ENCODE measurements at regions not wholly inside any gene's neighbourhood (a gene's known extent, or its start where the extent isn't known, plus 50 kb on each side); places are given as distances from the start of the nearest gene placed in this dataset.

GRCh38 chr2:221005338-221005737 is 566.8 kb downstream of the EPHA4 start:
- TF ChIP-seq CTCF (conservative IDR thresholded peaks at IDR 0.05) = no peak
- no peak overlapping the region for H3K27ac ChIP-seq

- no peak for TF ChIP-seq CTCF (conservative IDR thresholded peaks at IDR 0.05)
- H3K27ac ChIP-seq = no peak overlapping the region
Measured at GRCh38 chr2:221006084-221006483, 566.0 kb downstream of the EPHA4 start.

- TF ChIP-seq CTCF (conservative IDR thresholded peaks at IDR 0.05) = no peak
- no peak overlapping the region for H3K27ac ChIP-seq
Measured at GRCh38 chr2:221016551-221016950, 555.6 kb downstream of the EPHA4 start.

DNA sequence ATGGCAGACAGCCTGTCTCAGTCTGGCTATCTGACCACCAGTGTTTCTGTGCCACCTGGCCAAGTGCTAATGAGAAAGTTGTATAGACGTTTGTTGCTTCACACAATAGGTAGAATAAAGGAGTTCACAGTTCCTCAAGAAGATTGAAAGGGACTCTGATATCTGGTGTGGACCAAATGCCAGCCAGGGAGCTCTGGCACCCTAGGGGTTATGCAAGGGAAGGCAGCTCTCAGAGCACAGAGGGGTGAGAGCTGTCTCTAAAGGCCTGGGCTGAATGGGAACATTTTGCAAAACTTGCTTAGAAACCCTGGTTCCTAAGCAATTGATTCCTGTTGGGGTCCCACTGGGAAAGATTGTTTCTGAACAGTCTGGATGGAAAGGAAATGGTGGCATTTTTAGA is 553.8 kb downstream of the EPHA4 start:
- H3K27ac ChIP-seq = no peak overlapping the region

DNA sequence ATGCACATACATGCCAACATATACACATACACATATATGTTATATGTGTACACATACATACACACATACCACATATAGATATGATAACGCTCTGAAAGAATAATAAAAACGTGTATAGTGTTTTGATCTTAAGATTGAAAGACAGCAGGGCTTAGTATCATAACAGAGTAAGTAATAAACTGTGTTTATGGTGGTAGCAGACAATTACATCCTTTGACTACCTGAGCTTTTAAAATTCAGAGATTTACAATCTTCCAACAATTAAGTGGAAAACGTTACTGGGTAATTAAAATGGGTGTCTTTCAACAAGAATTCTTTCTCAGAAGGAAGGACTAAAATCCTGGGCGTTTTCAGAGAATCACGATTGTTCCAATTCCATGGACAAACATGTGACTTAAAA is 552.4 kb downstream of the EPHA4 start:
- no peak overlapping the region for H3K27ac ChIP-seq
- TF ChIP-seq CTCF (conservative IDR thresholded peaks at IDR 0.05) = no peak

More for the DNA sequence above, 553.8 kb downstream of the EPHA4 start:
- no peak for TF ChIP-seq CTCF (conservative IDR thresholded peaks at IDR 0.05)

DNA sequence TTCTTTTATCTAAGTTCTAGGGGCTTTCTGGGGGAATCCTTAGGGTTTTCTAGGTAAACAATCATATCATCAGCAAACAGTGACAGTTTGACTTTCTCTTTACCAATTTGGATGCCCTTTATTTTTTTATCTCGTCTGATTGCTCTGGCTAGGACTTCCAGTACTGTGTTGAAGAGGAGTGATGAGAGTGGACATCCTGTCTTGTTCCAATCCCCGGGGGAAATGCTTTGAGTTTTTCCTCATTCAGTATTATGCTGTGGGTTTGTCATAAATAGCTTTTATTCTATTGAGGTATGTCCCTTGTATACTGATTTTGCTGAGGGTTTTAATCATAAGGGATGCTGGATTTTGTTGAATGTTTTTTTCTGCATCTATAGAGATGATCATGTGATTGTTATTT is 549.5 kb downstream of the EPHA4 start:
- H3K27ac ChIP-seq = no peak overlapping the region
- TF ChIP-seq CTCF (conservative IDR thresholded peaks at IDR 0.05) = no peak

DNA sequence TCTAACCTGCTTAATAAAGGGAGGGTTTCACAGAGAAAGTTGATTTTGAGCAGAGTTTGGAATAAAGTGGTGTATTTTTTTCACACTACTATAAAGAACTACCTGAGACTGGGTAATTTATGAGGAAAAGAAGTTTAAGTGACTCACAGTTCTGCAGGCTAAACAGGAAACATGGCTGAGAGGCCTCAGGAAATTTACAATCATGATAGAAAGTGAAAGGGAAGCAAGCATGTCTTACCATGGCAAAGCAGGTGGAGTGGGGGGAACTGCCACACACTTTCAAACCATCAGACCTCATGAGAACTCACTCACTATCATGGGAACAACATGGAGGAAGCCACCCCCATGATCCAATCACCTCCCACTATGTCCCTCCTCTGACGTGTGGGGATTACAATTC is 546.7 kb downstream of the EPHA4 start:
- TF ChIP-seq CTCF (conservative IDR thresholded peaks at IDR 0.05) = no peak
- no peak overlapping the region for H3K27ac ChIP-seq

All from VCaP (cell line).